ENCODE measurements at regions not wholly inside any gene's neighbourhood (a gene's known extent, or its start where the extent isn't known, plus 50 kb on each side); places are given as distances from the start of the nearest gene placed in this dataset.
"Not testable (repeated sequence)": the region's sequence is repeated elsewhere in the genome, so short reads cannot be mapped to it uniquely, and the experiment has no call there.

DNA sequence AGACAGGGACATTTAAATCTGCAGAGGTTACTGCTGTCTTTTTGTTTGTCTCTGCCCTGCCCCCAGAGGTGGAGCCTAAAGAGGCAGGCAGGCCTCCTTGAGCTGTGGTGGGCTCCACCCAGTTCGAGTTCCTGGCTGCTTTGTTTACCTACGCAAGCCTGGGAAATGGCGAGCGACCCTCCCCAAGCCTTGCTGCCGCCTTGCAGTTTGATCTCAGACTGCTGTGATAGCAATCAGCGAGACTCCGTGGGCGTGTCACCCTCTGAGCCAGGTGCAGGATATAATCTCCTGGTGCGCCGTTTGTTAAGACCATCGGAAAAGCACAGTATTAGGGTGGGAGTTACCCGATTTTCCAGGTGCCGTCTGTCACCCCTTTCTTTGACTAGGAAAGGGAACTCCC lies 93.3 kb downstream of the ANKRD30BL start:
- DNase-seq: not testable (repeated sequence)

- not testable (repeated sequence) for DNase-seq
These were observed 96.4 kb downstream of the ANKRD30BL start for GRCh38 chr2:132065391-132065790.

DNA sequence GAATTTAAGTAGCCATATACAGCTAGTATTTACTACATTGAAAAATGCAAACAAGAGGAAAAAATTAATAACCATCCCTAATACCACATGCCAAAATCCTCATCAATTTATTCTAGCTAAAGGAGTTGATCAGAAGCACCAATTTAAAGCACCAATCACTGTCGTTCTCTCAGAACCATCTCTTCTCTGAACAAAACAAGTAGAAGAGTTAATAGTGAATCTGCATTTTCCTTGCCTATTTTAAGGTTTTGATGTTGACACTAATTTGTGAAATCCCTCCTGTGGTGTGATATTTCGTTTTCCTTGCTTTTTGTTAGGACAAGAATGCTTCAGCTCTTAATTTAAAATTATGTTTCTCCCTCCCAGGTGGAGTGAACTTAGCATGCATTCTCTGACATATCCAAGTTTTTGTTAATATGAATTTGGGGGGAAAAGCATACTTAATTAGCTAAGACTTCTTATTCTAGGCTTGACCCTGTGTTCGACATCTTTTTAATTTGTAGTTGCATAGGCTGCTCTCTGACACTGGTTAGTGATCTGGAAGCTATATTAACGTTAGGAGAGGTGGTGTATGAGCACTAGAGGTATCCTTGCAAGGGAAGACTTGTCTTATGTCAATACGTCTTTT lies 122.0 kb downstream of the ANKRD30BL start:
- not testable (repeated sequence) for DNase-seq

GRCh38 chr2:132038883-132039235 lies 122.9 kb downstream of the ANKRD30BL start:
- not testable (repeated sequence) for DNase-seq

GRCh38 chr2:132038179-132038882 lies 123.4 kb downstream of the ANKRD30BL start:
- peak; percentile 3 for DNase-seq

DNA sequence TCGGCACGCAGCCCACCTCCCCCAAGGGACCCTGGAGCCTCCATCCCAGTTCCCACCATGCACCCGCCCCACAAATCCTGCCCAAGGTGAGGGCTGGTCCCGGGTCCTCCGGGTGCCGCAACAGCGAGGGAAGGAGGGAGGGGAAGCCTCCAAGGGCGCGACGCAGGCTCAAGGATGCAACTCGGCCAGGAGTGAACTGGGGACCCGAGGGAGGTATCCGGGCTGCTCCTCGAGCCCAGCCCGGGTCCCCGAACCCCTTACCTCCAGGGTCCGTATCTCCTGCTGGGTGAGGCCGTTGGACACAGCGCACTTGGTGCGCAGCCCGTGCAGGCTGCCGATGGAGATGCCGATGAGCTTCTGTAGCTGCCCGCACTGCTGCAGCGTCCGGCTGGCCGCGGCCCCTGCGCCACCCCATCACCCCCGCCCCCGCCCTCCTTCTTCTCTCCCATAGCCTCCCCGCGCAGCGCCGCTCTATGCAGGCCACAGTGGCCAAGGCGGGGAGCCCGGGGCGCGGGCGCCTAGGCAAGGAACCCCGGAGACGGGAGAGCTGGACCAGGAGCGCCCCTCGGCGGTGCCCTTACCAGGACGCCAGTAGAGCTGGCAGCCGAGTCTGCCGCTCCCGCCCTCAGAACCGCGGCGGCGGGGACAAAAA lies 124.1 kb downstream of the ANKRD30BL start:
- DNase-seq: no peak

- DNase-seq: no peak
These were observed 127.1 kb downstream of the ANKRD30BL start for GRCh38 chr2:132034646-132035045.

DNA sequence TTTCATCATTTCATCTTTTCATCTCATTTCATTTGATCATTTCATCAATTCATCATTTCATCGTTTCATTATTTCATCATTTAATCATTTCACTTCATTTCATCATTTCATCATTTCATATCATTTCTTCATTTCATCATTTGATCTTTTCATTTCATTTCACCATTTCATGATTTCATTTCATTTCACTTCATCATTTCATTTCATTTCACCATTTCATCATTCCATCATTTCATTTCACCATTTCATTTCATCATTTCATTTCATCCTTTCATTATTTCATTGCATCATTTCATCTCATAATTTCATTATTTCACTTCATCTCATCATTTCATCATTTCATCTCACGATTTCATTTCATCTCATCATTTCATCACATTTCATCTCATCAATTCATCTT lies 127.8 kb downstream of the ANKRD30BL start:
- no peak for DNase-seq

- DNase-seq: no peak
These were observed 128.4 kb downstream of the ANKRD30BL start for GRCh38 chr2:132033365-132033764.

GRCh38 chr2:132012046-132012445 lies 149.7 kb downstream of the ANKRD30BL start:
- not testable (repeated sequence) for DNase-seq

DNA sequence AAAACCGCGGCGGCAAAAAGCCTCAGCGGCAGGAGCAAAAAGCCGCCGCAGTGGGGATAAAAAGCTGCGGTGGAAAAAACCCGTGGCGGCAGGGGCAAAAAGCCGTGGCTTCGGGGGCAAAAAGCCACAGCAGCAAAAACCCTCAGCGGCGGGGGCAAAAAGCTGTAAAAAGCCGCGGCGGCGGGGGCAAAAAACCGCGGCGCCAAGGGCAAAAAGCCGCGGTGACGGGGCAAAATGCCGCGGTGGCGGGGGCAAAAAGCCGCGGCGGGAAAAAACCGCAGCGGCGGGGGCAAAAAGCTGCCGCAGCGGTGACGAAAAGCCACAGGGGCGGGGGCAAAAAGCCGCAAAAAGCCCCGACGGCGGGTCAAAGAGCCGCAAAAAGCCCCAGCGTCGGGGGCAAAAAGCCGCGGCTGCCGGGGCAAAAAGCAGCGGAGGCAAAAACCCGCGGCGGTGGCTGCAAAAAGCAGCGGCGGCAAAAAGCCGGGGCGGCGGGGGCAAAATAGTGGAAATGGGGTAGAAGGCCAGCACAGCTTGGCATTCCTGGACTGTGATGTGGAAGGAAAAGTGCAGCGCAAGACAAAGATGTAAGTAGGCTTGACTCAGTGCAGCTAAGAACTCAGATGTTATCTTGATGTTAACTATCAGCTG lies 151.8 kb downstream of the ANKRD30BL start:
- peak; percentile 0 for DNase-seq

DNA sequence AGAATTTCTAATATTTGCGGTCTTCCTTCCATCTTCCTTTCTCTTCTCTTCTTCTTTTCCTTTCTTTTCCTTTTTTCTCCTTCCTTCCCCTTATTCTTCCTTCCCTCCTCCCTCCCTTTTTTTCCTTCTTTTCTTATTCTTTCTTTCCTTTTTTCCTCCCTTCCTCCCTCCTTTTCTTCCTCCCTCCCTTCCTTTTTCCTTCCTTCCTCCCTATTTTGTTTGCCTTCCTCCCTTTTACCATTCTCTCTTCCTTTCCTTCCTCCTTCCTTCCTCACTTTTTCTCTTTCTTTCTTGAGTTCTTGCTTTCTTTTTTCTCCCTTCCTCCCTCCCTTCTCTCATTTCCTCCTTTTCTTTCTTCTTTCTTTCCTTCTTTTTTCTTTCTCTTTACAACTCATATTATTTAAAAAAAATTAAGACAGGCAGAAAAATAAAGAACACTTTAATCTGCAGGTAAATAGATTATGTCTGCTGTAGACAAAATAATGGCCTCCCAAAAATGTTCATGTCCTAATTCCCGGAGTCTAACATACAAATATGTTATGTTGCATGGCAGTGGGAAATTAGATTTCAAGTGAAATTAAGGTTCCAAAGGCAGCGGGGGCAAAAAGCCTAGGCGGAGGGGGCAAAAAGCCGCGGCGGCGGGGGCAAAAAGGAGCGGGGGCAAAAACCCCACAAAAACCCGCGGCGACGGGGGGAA lies 152.4 kb downstream of the ANKRD30BL start:
- no peak for DNase-seq

DNA sequence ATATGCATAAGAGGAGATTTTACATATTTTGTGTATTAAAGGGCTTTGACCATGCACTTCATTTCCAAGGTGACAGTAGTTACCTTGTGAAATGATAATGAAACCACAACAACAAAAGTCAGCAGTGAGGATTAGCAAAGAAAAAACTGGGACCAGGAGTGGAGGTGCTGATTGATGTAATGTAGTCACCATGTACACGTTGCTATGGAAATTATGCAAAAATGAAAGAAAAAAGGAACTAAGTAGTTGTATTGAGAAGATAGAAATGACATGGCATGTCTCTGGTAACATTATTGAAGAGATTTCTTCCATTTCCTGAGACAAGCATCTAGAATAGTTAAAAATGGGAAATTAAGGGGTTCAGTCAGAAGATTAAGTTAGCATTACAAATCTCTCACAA lies 171.0 kb downstream of the ANKRD30BL start:
- DNase-seq: not testable (repeated sequence)

DNA sequence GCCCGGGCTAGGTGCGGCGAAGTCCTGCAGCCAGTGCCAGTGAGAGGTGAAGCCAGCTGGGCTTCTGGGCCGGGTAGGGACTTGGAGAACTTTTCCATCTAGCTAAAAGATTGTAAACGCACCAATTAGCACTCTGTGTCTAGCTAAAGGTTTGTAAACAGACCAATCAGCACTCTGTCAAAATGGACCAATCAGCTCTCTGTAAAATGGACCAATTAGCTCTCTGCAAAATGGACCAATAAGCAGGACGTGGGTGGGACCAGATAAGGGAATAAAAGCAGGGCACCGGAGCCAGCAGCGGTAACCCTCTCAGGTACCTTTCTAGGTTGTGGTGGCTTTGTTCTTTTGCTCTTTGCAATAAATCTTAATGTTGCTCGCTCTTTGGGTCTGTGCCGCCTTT lies 195.1 kb downstream of the ANKRD30BL start:
- DNase-seq: not testable (repeated sequence)

- no peak for DNase-seq
These were observed 195.5 kb downstream of the ANKRD30BL start for GRCh38 chr2:131966256-131966655.

- not testable (repeated sequence) for DNase-seq
These were observed 203.6 kb downstream of the ANKRD30BL start for GRCh38 chr2:131958019-131958609.

DNA sequence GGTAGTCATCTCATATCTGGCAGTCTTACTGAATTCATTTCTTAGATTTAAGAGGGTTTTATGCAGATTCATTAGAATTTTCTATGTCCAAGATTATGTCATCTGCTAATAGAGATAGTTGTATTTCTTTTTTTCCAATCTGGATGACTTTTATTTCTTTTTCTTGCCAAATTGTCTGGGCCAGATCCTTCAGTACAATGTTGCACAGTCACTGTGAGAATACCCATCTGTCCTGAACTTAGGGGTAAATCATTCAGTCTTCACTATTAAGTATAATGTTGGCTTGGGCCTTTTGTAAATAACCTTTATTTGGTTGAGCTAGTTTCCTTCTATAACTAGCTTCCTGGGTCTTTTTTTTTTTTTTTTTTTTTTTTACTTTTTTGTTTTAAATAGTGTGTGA lies 213.1 kb downstream of the ANKRD30BL start:
- DNase-seq: not testable (repeated sequence)

- peak; percentile 19 for DNase-seq
These were observed 238.5 kb downstream of the ANKRD30BL start for GRCh38 chr2:131923287-131923686.

DNA sequence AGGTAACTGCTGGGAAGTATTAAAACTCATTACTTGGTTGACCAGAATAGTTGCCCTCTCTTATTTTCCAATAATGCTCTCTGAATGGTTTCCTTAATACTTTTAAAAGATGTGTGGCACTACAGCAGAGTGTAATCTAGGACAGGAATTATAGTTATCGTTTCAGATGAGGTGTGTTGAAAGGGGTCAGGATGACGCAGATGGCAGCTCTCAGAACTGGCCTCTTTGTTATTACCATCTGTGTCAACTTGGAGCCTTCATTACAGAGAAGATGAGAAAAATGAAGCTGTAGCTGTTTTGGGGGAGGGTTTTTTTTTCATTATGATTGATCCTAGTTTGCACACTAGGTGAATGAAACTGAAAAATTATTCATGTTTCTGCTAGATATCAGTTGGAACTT lies 238.9 kb downstream of the ANKRD30BL start:
- peak; percentile 24 for DNase-seq

Measured in fibroblast of skin of right quadriceps (primary cell).